H1 (cell line): ENCODE measurements at regions not wholly inside any gene's neighbourhood (a gene's known extent, or its start where the extent isn't known, plus 50 kb on each side); places are given as distances from the start of the nearest gene placed in this dataset.

Source experiments
- BACH1 ChIP-seq: IDR thresholded peaks from 2 replicates; pipeline ENCODE4 v1.6.1; 2012; ENCODE audit warnings: low read length, improper control_type of control experiment
- CEBPB ChIP-seq: IDR thresholded peaks from 2 replicates; pipeline ENCODE4 v1.6.1; 2012; ENCODE audit warnings: low read depth, low read length
- CTCF ChIP-seq, 3 experiments: IDR thresholded peaks; 1 replicate in 2 of 3; 2 replicates in 1 of 3; pipeline versions ENCODE4 v1.5.1 to v1.6.1; 2011; ENCODE audit warnings: low read length in 3 of 3, mild to moderate bottlenecking in 3 of 3, inconsistent platforms in 2 of 3, low read depth in 1 of 3, moderate library complexity in 1 of 3; ENCODE audit not compliant: insufficient read depth in 1 of 3; ENCODE audit errors: control extremely low read depth in 1 of 3
- ZNF274 ChIP-seq: IDR thresholded peaks from 2 replicates; pipeline ENCODE4 v1.7.0; 2012; ENCODE audit warnings: low read length, borderline replicate concordance; ENCODE audit errors: extremely low read depth

DNA sequence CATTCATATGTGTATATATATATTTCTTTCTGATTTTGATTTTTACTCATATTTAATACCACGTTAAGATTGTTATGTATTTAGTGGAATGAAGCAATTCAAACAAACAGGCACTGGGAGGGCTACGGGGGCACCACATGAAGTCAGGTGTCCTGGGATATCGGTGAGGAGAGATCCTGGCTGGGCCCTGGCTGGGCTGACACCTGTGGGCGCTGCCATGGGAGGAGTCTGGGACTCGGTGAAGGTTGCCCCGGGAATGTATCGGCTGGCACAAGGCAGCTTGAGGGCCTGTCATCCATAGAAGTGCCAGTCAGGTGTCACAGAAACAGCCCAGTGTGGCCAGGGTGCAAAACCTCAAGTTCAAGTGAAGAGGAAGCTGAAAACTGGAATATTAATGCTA lies 766.9 kb upstream of the ARPP21 start (continued):
- TF ChIP-seq CTCF (IDR thresholded peaks at IDR 0.05; ENCODE audit: control extremely low read depth in 1 of 3, insufficient read depth in 1 of 3, low read depth in 1 of 3, low read length in 3 of 3) (no peak), BACH1 (no peak), ZNF274 (no peak), CEBPB (no peak)
